Activated naive CD4-positive, alpha-beta T cell treated with anti-CD3 and anti-CD28 coated beads, Interleukin-2, amount 50 U/mL, for 16 hours (primary cell): ENCODE measurements at regions not wholly inside any gene's neighbourhood (a gene's known extent, or its start where the extent isn't known, plus 50 kb on each side); places are given as distances from the start of the nearest gene placed in this dataset.

Experiments
- DNase-seq: peaks from one replicate; pipeline ENCODE4 v3.0.0-alpha.2; 2020

DNA sequence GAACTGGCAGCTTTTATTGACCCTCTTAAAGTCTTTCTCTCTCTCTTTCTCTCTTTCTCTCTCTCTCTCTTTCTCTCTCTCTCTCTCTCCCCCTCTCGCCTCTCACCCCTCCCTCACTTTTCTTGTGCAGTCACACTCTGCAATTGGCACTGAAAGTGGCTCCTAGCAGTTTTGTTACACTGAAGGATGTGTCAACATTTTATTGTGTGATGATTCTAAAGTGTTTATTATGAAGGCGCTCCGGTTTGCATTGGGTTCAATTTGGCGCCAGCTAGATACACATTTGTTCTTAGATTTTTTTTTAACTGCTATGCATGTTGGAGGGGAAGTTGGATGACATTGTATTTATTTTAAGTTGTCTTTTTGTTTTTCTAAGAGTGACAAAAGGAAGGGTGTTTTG lies 64.0 kb upstream of the CHRM3 start:
- DNase-seq: no peak

DNA sequence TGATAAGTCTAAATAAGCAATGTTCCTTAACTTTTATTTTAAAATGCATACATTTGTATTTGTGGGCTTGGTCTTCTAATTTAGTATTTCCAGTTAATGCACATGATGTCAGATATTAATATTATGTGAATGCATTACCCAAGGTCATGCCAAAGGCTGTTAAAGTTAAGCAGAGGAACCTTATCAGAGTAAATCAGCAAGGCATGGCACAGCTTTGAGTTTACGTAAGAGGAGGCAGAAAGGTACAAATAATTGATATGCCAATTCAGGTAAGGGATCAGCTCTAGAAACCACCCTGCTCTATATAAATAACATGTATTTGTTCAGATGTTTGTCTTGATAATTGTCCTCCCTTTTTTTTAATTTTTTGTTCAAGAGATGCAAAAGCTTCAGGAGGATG lies 64.5 kb upstream of the CHRM3 start:
- DNase-seq: no peak

DNA sequence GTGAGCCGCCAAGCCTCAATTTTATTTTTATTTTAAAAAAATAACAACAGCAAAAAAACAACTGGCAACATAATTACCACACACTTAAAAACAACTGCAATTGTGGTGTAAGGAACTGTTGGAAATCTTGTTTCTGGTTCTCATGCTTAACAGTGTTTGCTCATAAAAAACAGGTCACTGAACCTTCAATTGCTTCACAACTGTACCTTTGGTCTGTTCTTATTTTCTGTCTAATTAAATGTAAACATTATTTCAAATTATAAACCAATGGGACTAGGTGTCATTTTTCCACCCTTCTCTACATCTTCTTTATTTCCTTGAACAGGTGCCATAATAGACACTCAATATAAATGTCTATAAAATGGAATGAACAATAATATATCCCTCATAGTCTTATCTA lies 68.4 kb upstream of the CHRM3 start:
- DNase-seq: no peak

- DNase-seq: no peak
Observed at GRCh38 chr1:239315631-239316217, 70.6 kb upstream of the CHRM3 start.

- DNase-seq: no peak
Observed at GRCh38 chr1:239311331-239311730, 75.0 kb upstream of the CHRM3 start.

GRCh38 chr1:239308701-239309333 lies 77.6 kb upstream of the CHRM3 start:
- DNase-seq: peak; percentile 29

DNA sequence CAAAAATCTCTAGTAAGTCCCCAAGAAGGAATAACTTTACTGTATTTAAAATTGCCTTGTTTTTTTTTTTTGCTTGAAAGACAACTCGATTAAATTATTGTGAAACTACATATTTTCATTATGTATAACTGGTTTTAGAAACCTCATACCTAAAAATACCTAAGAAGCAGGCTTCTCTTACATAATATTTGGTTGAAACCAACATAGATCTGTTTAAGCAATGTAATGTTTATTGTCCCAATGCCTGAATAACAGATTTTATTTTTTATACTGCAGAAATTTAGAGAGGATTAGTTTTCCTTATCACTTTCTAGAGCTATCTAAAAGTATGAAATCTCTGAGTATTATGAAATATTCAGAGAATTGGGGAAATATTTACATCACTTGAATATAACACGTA lies 78.5 kb upstream of the CHRM3 start:
- no peak for DNase-seq

DNA sequence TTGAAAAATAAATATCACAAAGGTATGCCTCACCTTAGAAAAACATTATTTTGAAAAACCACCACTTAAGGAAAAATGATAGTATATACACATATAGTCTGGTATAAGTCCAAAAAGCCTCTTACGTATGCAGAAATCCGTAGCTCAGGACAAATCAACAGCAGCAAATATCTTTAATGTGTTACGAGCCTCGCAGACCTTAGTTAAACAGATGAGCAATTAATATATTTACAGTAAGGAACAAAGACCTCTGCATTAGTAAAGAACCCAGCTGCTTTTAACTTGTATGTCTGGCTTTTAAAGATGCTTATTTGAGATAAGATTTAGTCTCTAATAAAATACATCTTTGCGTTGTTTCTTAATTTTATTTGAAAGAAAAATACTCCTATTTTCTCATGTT lies 79.9 kb upstream of the CHRM3 start:
- DNase-seq: no peak

DNA sequence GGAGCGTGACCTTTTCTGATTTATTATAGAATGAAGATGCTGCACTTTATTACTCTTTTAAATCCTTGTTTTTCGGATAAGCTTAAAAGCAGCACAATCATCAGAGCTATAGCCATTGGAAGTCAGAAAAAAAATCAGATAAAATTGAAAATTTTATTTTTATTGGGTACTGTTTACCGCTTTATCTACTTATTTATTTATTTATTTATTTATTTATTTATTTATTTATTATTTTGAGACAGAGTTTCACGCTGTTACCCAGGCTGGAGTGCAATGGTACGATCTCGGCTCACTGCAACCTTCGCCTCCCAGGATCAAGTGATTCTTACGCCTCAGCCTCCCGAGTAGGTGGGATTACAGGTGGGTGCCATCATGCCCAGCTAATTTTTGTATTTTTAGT lies 83.1 kb upstream of the CHRM3 start:
- no peak for DNase-seq

GRCh38 chr1:239302696-239303095 lies 83.7 kb upstream of the CHRM3 start:
- no peak for DNase-seq

- no peak for DNase-seq
Observed at GRCh38 chr1:239301251-239301650, 85.1 kb upstream of the CHRM3 start.

DNA sequence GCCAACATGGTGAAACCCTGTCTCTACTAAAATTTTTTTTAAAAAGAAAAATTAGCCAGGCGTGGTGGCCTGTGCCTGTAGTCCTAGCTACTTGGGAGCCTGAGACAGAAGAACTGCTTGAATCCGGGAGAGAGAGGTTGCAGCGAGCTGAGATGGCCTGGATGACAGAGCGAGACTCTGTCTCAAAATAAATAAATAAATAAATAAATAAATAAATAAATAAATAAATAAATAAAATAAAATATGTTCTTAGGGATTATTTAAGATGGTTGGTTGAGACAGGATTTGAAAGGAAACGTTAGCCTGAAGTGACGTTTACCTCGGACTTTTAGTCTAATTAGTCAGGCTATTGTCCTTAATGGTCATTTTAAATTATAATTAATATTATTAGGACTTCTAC lies 88.5 kb upstream of the CHRM3 start:
- no peak for DNase-seq

GRCh38 chr1:239293350-239294110 lies 92.8 kb upstream of the CHRM3 start:
- DNase-seq: no peak

GRCh38 chr1:239288820-239289554 lies 97.4 kb upstream of the CHRM3 start:
- no peak for DNase-seq

DNA sequence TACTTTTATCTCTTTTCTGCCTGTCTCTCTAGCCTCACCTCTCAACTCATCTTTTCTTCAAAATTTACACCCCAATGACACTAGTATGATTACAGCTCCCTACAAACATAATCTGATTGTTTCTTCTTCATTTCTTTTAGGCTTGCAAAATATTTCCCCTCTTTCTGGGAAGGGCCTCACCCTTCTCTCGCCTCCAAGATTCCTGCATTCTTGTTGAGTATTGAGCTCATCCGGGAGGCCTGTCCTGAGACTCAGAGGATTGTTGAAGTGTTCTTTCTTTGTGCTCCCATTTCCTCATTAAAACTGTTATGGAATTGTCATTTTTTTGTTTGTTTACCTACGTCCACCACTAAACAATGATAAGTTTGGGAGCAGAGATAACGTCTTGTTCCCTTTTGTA lies 99.1 kb upstream of the CHRM3 start:
- no peak for DNase-seq

GRCh38 chr1:239283216-239283615 lies 103.2 kb upstream of the CHRM3 start:
- DNase-seq: no peak

- DNase-seq: no peak
Observed at GRCh38 chr1:239282411-239282810, 104.0 kb upstream of the CHRM3 start.

- DNase-seq: no peak
Observed at GRCh38 chr1:239276051-239276450, 110.3 kb upstream of the CHRM3 start.

DNA sequence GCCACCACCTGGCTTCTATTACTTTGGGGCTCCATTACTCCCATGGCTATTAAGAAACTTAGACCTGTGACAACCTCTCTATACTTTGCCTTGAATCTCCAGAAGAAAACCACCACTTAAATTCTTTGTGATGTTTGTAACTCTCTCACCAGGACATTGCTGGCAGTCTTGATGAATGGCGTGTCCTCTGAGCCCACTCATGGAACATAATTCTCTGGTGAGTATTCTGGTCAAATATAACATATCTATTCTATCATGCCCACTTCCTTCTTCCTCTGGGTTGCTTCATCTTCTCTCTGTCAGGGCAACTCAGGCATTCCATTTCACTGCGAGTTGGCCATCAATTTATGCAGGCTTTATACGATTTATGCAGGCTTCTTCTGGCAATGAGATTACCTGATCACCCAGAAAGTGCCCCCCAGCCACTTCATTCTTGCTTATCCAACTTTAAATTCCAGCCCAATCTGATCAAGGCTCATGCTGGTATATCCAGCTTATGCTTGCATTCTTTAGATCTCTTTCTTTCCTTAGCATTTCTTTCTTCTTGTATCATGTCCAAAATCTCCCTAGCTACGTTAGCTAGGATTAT lies 112.0 kb upstream of the CHRM3 start:
- no peak for DNase-seq

DNA sequence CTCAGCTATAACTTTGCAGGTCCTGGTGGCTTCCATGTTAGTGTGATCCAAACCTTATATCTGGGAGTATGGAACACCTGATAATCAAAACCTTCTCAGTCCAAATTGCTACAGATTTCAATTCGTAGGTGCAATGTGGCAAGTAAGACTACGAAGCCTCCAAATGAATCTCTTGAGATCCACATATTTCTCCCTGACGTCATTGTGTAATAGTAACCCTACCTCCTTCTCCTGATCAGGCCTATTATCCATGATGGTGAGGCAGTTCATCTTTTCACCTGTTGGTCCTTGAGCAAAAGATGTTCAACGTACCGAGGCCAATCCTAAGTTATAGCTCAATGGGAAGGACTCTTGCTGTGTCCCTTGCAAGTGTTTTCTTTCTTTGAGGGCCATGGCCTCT lies 115.9 kb upstream of the CHRM3 start:
- no peak for DNase-seq

DNA sequence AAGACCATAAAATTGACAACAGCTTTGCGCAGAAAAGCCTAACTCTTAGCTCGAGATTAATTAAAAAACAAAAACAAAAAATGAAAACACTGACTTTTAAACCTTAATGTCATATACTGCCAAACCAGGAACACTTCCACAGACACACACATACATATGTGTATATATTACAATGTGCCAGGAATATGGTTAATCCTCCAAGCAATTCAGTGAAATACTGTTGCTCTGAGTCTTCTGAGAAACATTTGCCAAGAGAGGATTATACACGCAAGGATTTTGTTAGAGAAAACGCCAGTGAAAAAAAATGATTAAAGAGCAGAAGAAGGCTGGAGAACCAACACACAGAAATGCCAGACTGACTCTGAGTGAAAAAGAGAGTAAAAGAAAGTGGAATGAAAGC lies 116.7 kb upstream of the CHRM3 start:
- DNase-seq: no peak

GRCh38 chr1:239268941-239269340 lies 117.4 kb upstream of the CHRM3 start:
- DNase-seq: no peak

DNA sequence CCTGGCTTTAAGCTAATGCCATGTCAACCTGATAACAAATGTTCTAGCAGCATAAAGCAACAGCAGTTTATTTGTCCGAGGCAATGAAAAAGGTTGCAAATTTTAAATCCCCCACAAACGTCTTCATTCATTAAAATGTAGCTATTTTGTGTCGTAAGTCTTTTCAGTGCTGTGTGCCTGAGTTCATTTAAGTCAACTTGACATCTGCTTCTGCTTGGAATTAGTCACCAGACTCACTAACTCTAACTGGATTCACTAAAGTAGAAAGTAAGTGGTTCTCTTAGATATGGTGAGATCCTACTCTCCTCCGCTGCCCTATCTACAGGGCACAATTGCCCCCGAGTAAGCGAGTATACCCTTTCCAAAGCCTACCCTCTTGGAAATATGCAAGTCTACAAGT lies 118.4 kb upstream of the CHRM3 start:
- DNase-seq: no peak
